T-helper 17 cell (primary cell): ENCODE measurements at regions not wholly inside any gene's neighbourhood (a gene's known extent, or its start where the extent isn't known, plus 50 kb on each side); places are given as distances from the start of the nearest gene placed in this dataset.

Experiments used
- ATAC-seq: fragments of 150-1000 bp; cut with Tn5 transposase; 2 replicates; pipeline ENCODE4 v1.10.0; 2021; ENCODE audit warnings: mild to moderate bottlenecking, moderate library complexity
- DNase-seq, 3 donors: peaks; one replicate each; pipeline versions ENCODE4 v3.0.0 to v3.0.0-alpha.2; 2020 to 2021
- H3K9me3 ChIP-seq: one replicate; pipeline ENCODE4 v1.7.0; 2013; ENCODE audit warnings: low read length, mild to moderate bottlenecking; ENCODE audit not compliant: control insufficient read depth, poor library complexity, severe bottlenecking
- H3K27ac Mint-ChIP-seq: one replicate; pipeline ENCODE4 v1.8.0; 2022; ENCODE audit warnings: mild to moderate bottlenecking, moderate library complexity, mixed read lengths
- H3K27me3 Mint-ChIP-seq: one replicate; pipeline ENCODE4 v1.8.0; 2022; ENCODE audit warnings: mixed read lengths
- H3K36me3 Mint-ChIP-seq: one replicate; pipeline ENCODE4 v1.8.0; 2022; ENCODE audit warnings: low read depth, mixed read lengths
- H3K4me1 Mint-ChIP-seq: one replicate; pipeline ENCODE4 v1.8.0; 2022; ENCODE audit warnings: mild to moderate bottlenecking, mixed read lengths
- H3K4me3 Mint-ChIP-seq: one replicate; pipeline ENCODE4 v1.8.0; 2022; ENCODE audit warnings: mild to moderate bottlenecking, moderate library complexity, mixed read lengths

GRCh38 chr16:72442385-72443158 lies 270.6 kb upstream of the PMFBP1 start:
- Mint-ChIP-seq H3K36me3 (no peaks in the 10 kb centered on the region), H3K27me3 (no peaks in the 10 kb centered on the region), H3K27ac (no peak overlapping the region), H3K4me1 (no peaks in the 10 kb centered on the region), H3K4me3 (no peak overlapping the region)
- ATAC-seq (no peak), DNase-seq (no peak)
- H3K9me3 ChIP-seq = no peaks in the 10 kb centered on the region

- Mint-ChIP-seq H3K4me3 (no peak overlapping the region), H3K27me3 (no peaks in the 10 kb centered on the region), H3K36me3 (no peaks in the 10 kb centered on the region), H3K4me1 (no peaks in the 10 kb centered on the region), H3K27ac (no peak overlapping the region)
- DNase-seq = no peak
- H3K9me3 ChIP-seq = peaks cover 3% of the 10 kb centered on the region
- no peak for ATAC-seq
Observed at GRCh38 chr16:72437891-72438290, 265.9 kb upstream of the PMFBP1 start.

- Mint-ChIP-seq H3K27ac (no peak overlapping the region), H3K36me3 (no peaks in the 10 kb centered on the region)
- no peak for ATAC-seq
Observed at GRCh38 chr16:72434159-72434558, 262.2 kb upstream of the PMFBP1 start.

GRCh38 chr16:72430121-72430520 lies 258.2 kb upstream of the PMFBP1 start:
- no peaks in the 10 kb centered on the region for H3K4me1 Mint-ChIP-seq
- H3K9me3 ChIP-seq = peaks cover 3% of the 10 kb centered on the region
- no peak overlapping the region for H3K4me3 Mint-ChIP-seq
- no peaks in the 10 kb centered on the region for H3K27me3 Mint-ChIP-seq
- ATAC-seq = no peak
- no peak for DNase-seq
- H3K27ac Mint-ChIP-seq = no peak overlapping the region
- H3K36me3 Mint-ChIP-seq = no peaks in the 10 kb centered on the region

More at GRCh38 chr16:72434159-72434558, 262.2 kb upstream of the PMFBP1 start:
- no peaks in the 10 kb centered on the region for H3K4me1 Mint-ChIP-seq
- H3K27me3 Mint-ChIP-seq = no peaks in the 10 kb centered on the region
- peaks cover 3% of the 10 kb centered on the region for H3K9me3 ChIP-seq
- no peak for DNase-seq
- no peak overlapping the region for H3K4me3 Mint-ChIP-seq

- no peak overlapping the region for H3K4me3 Mint-ChIP-seq
- H3K27ac Mint-ChIP-seq = no peak overlapping the region
- H3K4me1 Mint-ChIP-seq = no peaks in the 10 kb centered on the region
- peaks cover under 1% of the 10 kb centered on the region for H3K9me3 ChIP-seq
- peaks cover 3% of the 10 kb centered on the region for H3K36me3 Mint-ChIP-seq
- ATAC-seq = no peak
- no peak for DNase-seq
- no peaks in the 10 kb centered on the region for H3K27me3 Mint-ChIP-seq
Observed at GRCh38 chr16:72429671-72430081, 257.7 kb upstream of the PMFBP1 start.

- no peaks in the 10 kb centered on the region for H3K9me3 ChIP-seq
Observed at GRCh38 chr16:72428681-72429376, 256.9 kb upstream of the PMFBP1 start.

GRCh38 chr16:72427783-72428331 lies 255.9 kb upstream of the PMFBP1 start:
- no peak for DNase-seq
- Mint-ChIP-seq H3K4me3 (no peak overlapping the region), H3K36me3 (peaks cover 3% of the 10 kb centered on the region), H3K4me1 (no peaks in the 10 kb centered on the region), H3K27me3 (no peaks in the 10 kb centered on the region), H3K27ac (no peak overlapping the region)
- ATAC-seq = no peak
- no peaks in the 10 kb centered on the region for H3K9me3 ChIP-seq

More at GRCh38 chr16:72428681-72429376, 256.9 kb upstream of the PMFBP1 start:
- ATAC-seq (no peak), DNase-seq (no peak)
- no peaks in the 10 kb centered on the region for H3K27me3 Mint-ChIP-seq
- no peaks in the 10 kb centered on the region for H3K4me1 Mint-ChIP-seq
- peaks cover 3% of the 10 kb centered on the region for H3K36me3 Mint-ChIP-seq
- H3K27ac Mint-ChIP-seq = no peak overlapping the region
- H3K4me3 Mint-ChIP-seq = no peak overlapping the region

- Mint-ChIP-seq H3K27ac (no peak overlapping the region), H3K36me3 (peaks cover 3% of the 10 kb centered on the region), H3K27me3 (no peaks in the 10 kb centered on the region), H3K4me3 (no peak overlapping the region), H3K4me1 (no peaks in the 10 kb centered on the region)
- no peaks in the 10 kb centered on the region for H3K9me3 ChIP-seq
- ATAC-seq (no peak), DNase-seq (no peak)
Observed at GRCh38 chr16:72427051-72427782, 255.3 kb upstream of the PMFBP1 start.

GRCh38 chr16:72426386-72426785 lies 254.4 kb upstream of the PMFBP1 start:
- Mint-ChIP-seq H3K27ac (no peak overlapping the region), H3K27me3 (no peaks in the 10 kb centered on the region), H3K36me3 (peaks cover 3% of the 10 kb centered on the region), H3K4me1 (no peaks in the 10 kb centered on the region), H3K4me3 (no peak overlapping the region)
- no peaks in the 10 kb centered on the region for H3K9me3 ChIP-seq
- ATAC-seq = no peak
- no peak for DNase-seq

GRCh38 chr16:72425571-72426341 lies 253.8 kb upstream of the PMFBP1 start:
- no peak for DNase-seq
- Mint-ChIP-seq H3K4me3 (no peak overlapping the region), H3K27ac (no peak overlapping the region)

GRCh38 chr16:72424757-72425156 lies 252.8 kb upstream of the PMFBP1 start:
- no peak for ATAC-seq
- no peak overlapping the region for H3K4me3 Mint-ChIP-seq

More at GRCh38 chr16:72425571-72426341, 253.8 kb upstream of the PMFBP1 start:
- no peaks in the 10 kb centered on the region for H3K27me3 Mint-ChIP-seq
- H3K36me3 Mint-ChIP-seq = peaks cover 3% of the 10 kb centered on the region
- H3K4me1 Mint-ChIP-seq = no peaks in the 10 kb centered on the region
- ATAC-seq = no peak
- H3K9me3 ChIP-seq = no peaks in the 10 kb centered on the region

GRCh38 chr16:72422308-72422897 lies 250.4 kb upstream of the PMFBP1 start:
- no peaks in the 10 kb centered on the region for H3K4me1 Mint-ChIP-seq
- H3K4me3 Mint-ChIP-seq = no peak overlapping the region
- no peaks in the 10 kb centered on the region for H3K27me3 Mint-ChIP-seq
- peaks cover 3% of the 10 kb centered on the region for H3K36me3 Mint-ChIP-seq
- no peak for ATAC-seq
- no peak for DNase-seq
- H3K27ac Mint-ChIP-seq = no peak overlapping the region
- no peaks in the 10 kb centered on the region for H3K9me3 ChIP-seq

More at GRCh38 chr16:72424757-72425156, 252.8 kb upstream of the PMFBP1 start:
- no peaks in the 10 kb centered on the region for H3K4me1 Mint-ChIP-seq
- peaks cover 3% of the 10 kb centered on the region for H3K36me3 Mint-ChIP-seq
- H3K9me3 ChIP-seq = no peaks in the 10 kb centered on the region
- H3K27ac Mint-ChIP-seq = no peak overlapping the region
- no peaks in the 10 kb centered on the region for H3K27me3 Mint-ChIP-seq
- no peak for DNase-seq
